GM12878 (cell line): ENCODE measurements at regions not wholly inside any gene's neighbourhood (a gene's known extent, or its start where the extent isn't known, plus 50 kb on each side); places are given as distances from the start of the nearest gene placed in this dataset.

Experiments
- ATAC-seq: fragments of 200-7000 bp; cut with Tn5 transposase; 3 replicates; pipeline ENCODE4 v1.9.1; 2020; ENCODE audit warnings: mild to moderate bottlenecking, moderate library complexity
- BruUV-seq: library from RNA; stranded (reverse); fragments of 400-500 nt; replicated peaks from 2 replicates; lab custom pipeline; 2021; lab: Mats Ljungman, UMichigan
- CTCF ChIA-PET: fragments of 300-600 bp; sonication (Branson Sonifier 250); formaldehyde crosslinking; extraction: SDS; loops from one replicate; lab custom pipeline; 2021; ENCODE audit warnings: inconsistent platforms; lab: Yijun Ruan, JAX
- POLR2A ChIA-PET: fragments of 350-600 bp; formaldehyde crosslinking; extraction: SDS; loops from one replicate; lab custom pipeline; 2021; ENCODE audit warnings: inconsistent platforms; lab: Charles Lee
- RAD21 ChIA-PET: fragments of 300-600 bp; sonication (Branson Sonifier 250); formaldehyde crosslinking; loops from one replicate; lab custom pipeline; 2023; ENCODE audit warnings: antibody characterized with exemption; ENCODE audit not compliant: unreplicated experiment; lab: Charles Lee
- SMC1A ChIA-PET: fragments of 300-600 bp; sonication (Branson Sonifier 250); formaldehyde crosslinking; loops from one replicate; lab custom pipeline; 2023; ENCODE audit not compliant: unreplicated experiment, uncharacterized antibody; lab: Charles Lee
- DNase-seq: peaks from one replicate; pipeline ENCODE4 v3.0.0-alpha.2; 2011; ENCODE audit warnings: low read depth, low spot score
- FAIRE-seq: peaks from 3 replicates; lab custom pipeline; 2011; peaks lifted over from hg19 to GRCh38; lab: Jason Lieb, UNC
- H2AFZ ChIP-seq: 2 replicates; pipeline ENCODE4 v1.6.0; 2011; ENCODE audit warnings: low read depth, low read length, control low read depth; ENCODE audit not compliant: control insufficient read depth
- H3K27ac ChIP-seq: 2 replicates; pipeline ENCODE4 v1.5.1; 2011; ENCODE audit warnings: control low read depth; ENCODE audit not compliant: control insufficient read depth, insufficient read depth
- H3K27me3 ChIP-seq, 2 experiments: replicated peaks in 1 of 2; 2 replicates each; pipeline versions ENCODE4 v1.6.0 to v1.6.1; 2011; ENCODE audit warnings: low read length in 1 of 2; ENCODE audit not compliant: control insufficient read depth in 2 of 2, insufficient read depth in 2 of 2
- H3K36me3 ChIP-seq, 2 experiments: 2 replicates each; pipeline ENCODE4 v1.5.1; 2011; ENCODE audit warnings: low read length in 1 of 2; ENCODE audit not compliant: control insufficient read depth in 2 of 2, insufficient read depth in 2 of 2
- H3K4me1 ChIP-seq: 2 replicates; pipeline ENCODE4 v1.6.1; 2011; ENCODE audit warnings: mild to moderate bottlenecking, low read length, moderate library complexity, mixed read lengths; ENCODE audit not compliant: control insufficient read depth, insufficient read depth
- H3K4me2 ChIP-seq: 2 replicates; pipeline ENCODE4 v1.6.0; 2011; ENCODE audit warnings: control low read depth; ENCODE audit not compliant: control insufficient read depth, insufficient read depth
- H3K4me3 ChIP-seq: fragments of 200-600 bp; sonication (generic); 2 replicates; pipeline ENCODE4 v1.5.1; 2016
- H3K79me2 ChIP-seq: 2 replicates; pipeline ENCODE4 v1.6.0; 2011; ENCODE audit warnings: low read length; ENCODE audit not compliant: control insufficient read depth, insufficient read depth
- H3K9ac ChIP-seq: 2 replicates; pipeline ENCODE4 v1.8.0; 2011; ENCODE audit warnings: low read length, control low read depth, mixed read lengths; ENCODE audit not compliant: control insufficient read depth, insufficient read depth
- H3K9me3 ChIP-seq: replicated peaks from 3 replicates; pipeline ENCODE4 v1.5.1; 2011; ENCODE audit warnings: mild to moderate bottlenecking, low read length; ENCODE audit not compliant: control insufficient read depth, insufficient read depth
- H4K20me1 ChIP-seq: 2 replicates; pipeline ENCODE4 v1.6.0; 2011; ENCODE audit not compliant: control insufficient read depth, insufficient read depth
- ATF3 ChIP-seq: IDR thresholded peaks from 2 replicates; pipeline ENCODE4 v1.6.1; 2011; ENCODE audit warnings: low read depth, mild to moderate bottlenecking, low read length, moderate library complexity, borderline replicate concordance; ENCODE audit errors: extremely low read depth
- BHLHE40 ChIP-seq, 2 experiments: fragments of 450-650 bp in 1 of 2; IDR thresholded peaks; 2 replicates each; pipeline ENCODE4 v1.6.1; 2011 to 2017; ENCODE audit warnings: low read depth in 2 of 2, borderline replicate concordance in 1 of 2, improper control_type of control experiment in 1 of 2, low read length in 1 of 2, mild to moderate bottlenecking in 1 of 2
- E4F1 ChIP-seq: fragments of 450-650 bp; IDR thresholded peaks from 2 replicates; pipeline ENCODE4 v1.6.1; 2018; ENCODE audit warnings: borderline replicate concordance, mild to moderate bottlenecking; ENCODE audit not compliant: partially characterized antibody
- ESRRA ChIP-seq: IDR thresholded peaks from 2 replicates; pipeline ENCODE4 v1.6.1; 2012; ENCODE audit warnings: mild to moderate bottlenecking, low read length, improper control_type of control experiment
- IRF4 ChIP-seq: IDR thresholded peaks from 2 replicates; pipeline ENCODE4 v1.6.1; 2011; ENCODE audit warnings: low read depth, low read length
- IRF5 ChIP-seq: fragments of 450-650 bp; IDR thresholded peaks from 2 replicates; pipeline ENCODE4 v1.6.1; 2017; ENCODE audit warnings: borderline replicate concordance
- JUNB ChIP-seq: IDR thresholded peaks from 2 replicates; pipeline ENCODE4 v1.6.1; 2016; ENCODE audit warnings: antibody characterized with exemption, mild to moderate bottlenecking
- MXI1 ChIP-seq: fragments of 150-350 bp; IDR thresholded peaks from 2 replicates; pipeline ENCODE4 v1.6.1; 2011; ENCODE audit warnings: low read depth, mild to moderate bottlenecking, inconsistent platforms, low read length, improper control_type of control experiment
- REST ChIP-seq: IDR thresholded peaks from 2 replicates; pipeline ENCODE4 v1.6.1; 2012; ENCODE audit warnings: mild to moderate bottlenecking, low read depth, low read length
- SIN3A ChIP-seq: IDR thresholded peaks from 2 replicates; pipeline ENCODE4 v1.6.1; 2012; ENCODE audit warnings: low read depth, low read length, improper control_type of control experiment
- SP1 ChIP-seq: IDR thresholded peaks from one replicate; pipeline ENCODE4 v1.6.1; 2011; ENCODE audit warnings: low read depth, low read length
- SREBF1 ChIP-seq: IDR thresholded peaks from 2 replicates; pipeline ENCODE4 v1.6.1; 2012; ENCODE audit warnings: mild to moderate bottlenecking, low read length
- STAT1 ChIP-seq: fragments of 450-650 bp; conservative IDR thresholded peaks from 2 replicates; pipeline ENCODE4 v1.6.1; 2014; ENCODE audit warnings: antibody characterized with exemption, mild to moderate bottlenecking
- TAF1 ChIP-seq: IDR thresholded peaks from 2 replicates; pipeline ENCODE4 v1.6.1; 2011; ENCODE audit warnings: mild to moderate bottlenecking, low read depth, low read length, borderline replicate concordance
- TCF3 ChIP-seq: IDR thresholded peaks from 2 replicates; pipeline ENCODE4 v1.6.1; 2012; ENCODE audit warnings: low read depth, mild to moderate bottlenecking, low read length, borderline replicate concordance; ENCODE audit not compliant: insufficient read depth
- ZNF274 ChIP-seq: IDR thresholded peaks from one replicate; pipeline ENCODE4 v1.8.0; 2011; ENCODE audit not compliant: insufficient read length, insufficient read depth
- in situ Hi-C: fragments of 300-500 bp; cut with MboI; formaldehyde crosslinking; loops from 9 replicates; pipeline ENCODE4 v1.14.3; 2018; ENCODE audit warnings: mixed read lengths
- intact Hi-C: fragments of 100-400 bp; cut with micrococcal nuclease; formaldehyde crosslinking; loops from one replicate; pipeline ENCODE4 v1.14.2; 2022; ENCODE audit not compliant: unreplicated experiment

- TF ChIP-seq REST, result no peak
- TF ChIP-seq STAT1, result no peak
- no peak for TF ChIP-seq TCF3
- no peak for TF ChIP-seq BHLHE40 (IDR thresholded peaks at IDR 0.05; ENCODE audit: borderline replicate concordance in 1 of 2, low read depth in 2 of 2, low read length in 1 of 2)
Measured at GRCh38 chr12:58224536-58225105, 283.3 kb downstream of the ATP23 start (continued).

GRCh38 chr12:58225203-58225877 lies 284.0 kb downstream of the ATP23 start:
- ChIA-PET POLR2A (no interaction called here), CTCF (no interaction called here), RAD21 (no interaction called here), SMC1A (no interaction called here)
- no peak overlapping the region for H2AFZ ChIP-seq
- no peak overlapping the region for H3K9ac ChIP-seq
- no peak for ATAC-seq
- no peak for FAIRE-seq
- H3K79me2 ChIP-seq, result no peaks in the 10 kb centered on the region
- no peaks in the 10 kb centered on the region for H3K36me3 ChIP-seq
- BruUV-seq, result no TSS peak
- no peaks in the 10 kb centered on the region for H4K20me1 ChIP-seq
- H3K4me2 ChIP-seq, result no peak overlapping the region
- no peaks in the 10 kb centered on the region for H3K4me1 ChIP-seq
- intact Hi-C loops (no loop called here), in situ Hi-C loops (no loop called here)
- no peak overlapping the region for H3K27ac ChIP-seq
- no peaks in the 10 kb centered on the region for H3K9me3 ChIP-seq
- no peak for DNase-seq
- H3K27me3 ChIP-seq, result no peaks in the 10 kb centered on the region
- no peak overlapping the region for H3K4me3 ChIP-seq
- TF ChIP-seq IRF5 (no peak), ATF3 (no peak), IRF4 (no peak), JUNB (no peak), SREBF1 (no peak), SP1 (no peak), ZNF274 (no peak), SIN3A (no peak), MXI1 (no peak), TAF1 (no peak), E4F1 (no peak), ESRRA (no peak)
